K562 (cell line): ENCODE measurements at regions not wholly inside any gene's neighbourhood (a gene's known extent, or its start where the extent isn't known, plus 50 kb on each side); places are given as distances from the start of the nearest gene placed in this dataset.

ENCODE experiments used
- ATAC-seq: fragments of 200-7000 bp; cut with Tn5 transposase; 3 replicates; pipeline ENCODE4 v1.9.1; 2020; ENCODE audit warnings: moderate library complexity
- BruUV-seq: library from RNA; stranded (reverse); fragments of 400-500 nt; replicated peaks from 2 replicates; lab custom pipeline; 2021; lab: Mats Ljungman, UMichigan
- CTCF ChIA-PET: fragments of 300-600 bp; formaldehyde crosslinking; extraction: SDS; loops from one replicate; lab custom pipeline; 2021; ENCODE audit warnings: low intra/inter-chr PET ratio; lab: Yijun Ruan, JAX
- POLR2A ChIA-PET: fragments of 300-600, 350-650 bp; sonication (Branson Sonifier 250); formaldehyde crosslinking; extraction: SDS; loops from one replicate; lab custom pipeline; 2021; ENCODE audit warnings: antibody characterized with exemption, inconsistent platforms; lab: Yijun Ruan, JAX
- DNase-seq, 4 experiments: peaks; one replicate each; pipeline versions ENCODE4 v3.0.0 to v3.0.0-alpha.2; 2011 to 2018; ENCODE audit warnings: low spot score in 3 of 4, mixed read lengths in 3 of 4; ENCODE audit errors: extremely low read depth in 1 of 4
- FAIRE-seq: peaks from 2 replicates; lab custom pipeline; 2011; peaks lifted over from hg19 to GRCh38; lab: Jason Lieb, UNC
- H2AFZ ChIP-seq: 2 replicates; pipeline ENCODE4 v1.6.0; 2011; ENCODE audit warnings: low read depth, low read length, control low read depth, inconsistent platforms
- H3K27ac ChIP-seq: fragments of 200-600 bp; 3 replicates; pipeline ENCODE4 v1.8.0; 2011; ENCODE audit warnings: low read depth, mild to moderate bottlenecking, control low read depth, inconsistent platforms, low read length, moderate library complexity, mixed read lengths; ENCODE audit errors: extremely low read depth
- H3K27me3 ChIP-seq, 2 experiments: fragments of 300-600 bp in 1 of 2; 2 replicates in 1 of 2; 3 replicates in 1 of 2; pipeline versions ENCODE4 v1.6.0 to v1.8.0; 2011; ENCODE audit warnings: inconsistent platforms in 2 of 2, low read length in 2 of 2, mild to moderate bottlenecking in 1 of 2, mixed read lengths in 1 of 2, moderate library complexity in 1 of 2; ENCODE audit not compliant: control insufficient read depth in 2 of 2, insufficient read depth in 2 of 2
- H3K36me3 ChIP-seq: fragments of 300-600 bp; 3 replicates; pipeline ENCODE4 v1.8.0; 2011; ENCODE audit warnings: mild to moderate bottlenecking, low read length, inconsistent platforms; ENCODE audit not compliant: control insufficient read depth, insufficient read depth
- H3K4me1 ChIP-seq, 2 experiments: fragments of 200-600 bp in 1 of 2; replicated peaks in 1 of 2; 2 replicates in 1 of 2; 3 replicates in 1 of 2; pipeline versions ENCODE4 v1.5.1 to v1.8.0; 2011; ENCODE audit warnings: inconsistent platforms in 2 of 2, low read length in 2 of 2, mild to moderate bottlenecking in 1 of 2, mixed read lengths in 1 of 2, moderate library complexity in 1 of 2; ENCODE audit not compliant: control insufficient read depth in 2 of 2, insufficient read depth in 2 of 2
- H3K4me2 ChIP-seq: 2 replicates; pipeline ENCODE4 v1.6.1; 2011; ENCODE audit warnings: low read length, control low read depth, inconsistent platforms, mixed read lengths; ENCODE audit not compliant: insufficient read depth
- H3K4me3 ChIP-seq: fragments of 200-600 bp; sonication (generic), shearing (Covaris generic); 2 replicates; pipeline ENCODE4 v1.5.1; 2016; ENCODE audit warnings: control low read depth, inconsistent platforms
- H3K79me2 ChIP-seq: fragments of 200-600 bp; 3 replicates; pipeline ENCODE4 v1.8.0; 2011; ENCODE audit warnings: low read length, inconsistent platforms; ENCODE audit not compliant: control insufficient read depth, insufficient read depth
- H3K9ac ChIP-seq, 2 experiments: 2 replicates each; pipeline versions ENCODE4 v1.6.0 to v1.6.1; 2011; ENCODE audit warnings: low read depth in 2 of 2, low read length in 2 of 2, control low read depth in 1 of 2, inconsistent platforms in 1 of 2, mild to moderate bottlenecking in 1 of 2, mixed read lengths in 1 of 2; ENCODE audit not compliant: insufficient read depth in 1 of 2
- H3K9me1 ChIP-seq: one replicate; pipeline ENCODE4 v1.6.0; 2011; ENCODE audit warnings: inconsistent platforms, mild to moderate bottlenecking, low read length, moderate library complexity; ENCODE audit not compliant: control insufficient read depth, insufficient read depth
- H3K9me3 ChIP-seq: replicated peaks from 2 replicates; pipeline ENCODE4 v1.5.1; 2011; ENCODE audit warnings: low read depth, low read length, inconsistent platforms; ENCODE audit not compliant: control insufficient read depth, insufficient read depth
- H4K20me1 ChIP-seq: replicated peaks from 2 replicates; pipeline ENCODE4 v1.6.1; 2011; ENCODE audit warnings: low read length, inconsistent platforms, mixed read lengths; ENCODE audit not compliant: control insufficient read depth, insufficient read depth
- ATF1 ChIP-seq, 2 experiments: fragments of 450-650 bp in 1 of 2; IDR thresholded peaks; 2 replicates each; pipeline ENCODE4 v1.6.1; 2016; ENCODE audit warnings: missing compliant biosample characterization in 1 of 2, missing genetic modification characterization in 1 of 2
- CEBPB ChIP-seq: fragments of 450-650 bp; IDR thresholded peaks from 2 replicates; pipeline ENCODE4 v1.6.1; 2016; ENCODE audit warnings: missing genetic modification characterization, missing compliant biosample characterization
- HCFC1 ChIP-seq: IDR thresholded peaks from 2 replicates; pipeline ENCODE4 v1.6.1; 2012; ENCODE audit warnings: low read depth, low read length, improper control_type of control experiment
- HEY1 ChIP-seq: fragments of 250-450 bp; sonication (Bioruptor Pico); IDR thresholded peaks from 2 replicates; pipeline ENCODE4 v1.5.0; 2020; ENCODE audit warnings: mild to moderate bottlenecking, moderate library complexity, borderline replicate concordance
- ILK ChIP-seq: fragments of 450-650 bp; IDR thresholded peaks from 2 replicates; pipeline ENCODE4 v1.6.1; 2016; ENCODE audit warnings: missing genetic modification characterization, low read depth, mild to moderate bottlenecking, missing compliant biosample characterization, moderate library complexity, borderline replicate concordance
- ZNF175 ChIP-seq: fragments of 200-800 bp; sonication (Bioruptor generic); IDR thresholded peaks from 2 replicates; pipeline ENCODE4 v1.6.1; 2016; ENCODE audit warnings: low read depth, mild to moderate bottlenecking, missing genetic modification characterization, missing compliant biosample characterization
- ZNF444 ChIP-seq: fragments of 250-450 bp; sonication (Bioruptor Pico); IDR thresholded peaks from 2 replicates; pipeline ENCODE4 v1.4.0; 2020; ENCODE audit warnings: mild to moderate bottlenecking, moderate library complexity
- ZZZ3 ChIP-seq: fragments of 450-650 bp; IDR thresholded peaks from 2 replicates; pipeline ENCODE4 v1.6.1; 2016; ENCODE audit warnings: antibody characterized with exemption, mild to moderate bottlenecking, moderate library complexity
- WGBS: fragments of 100-300 bp; shearing (Covaris generic); methylation state at CpG from one replicate; pipeline ENCODE4 v1.1.6; 2016; ENCODE audit warnings: low coverage, mixed read lengths; ENCODE audit not compliant: insufficient coverage; ENCODE audit errors: missing lambda C conversion rate; 5-methylcytosine and 5-hydroxymethylcytosine counted together
- in situ Hi-C: fragments of 300-500 bp; cut with MboI; formaldehyde crosslinking; loops from 4 replicates; pipeline ENCODE4 v1.15.0; 2018; ENCODE audit warnings: inconsistent platforms, mixed read lengths
- intact Hi-C: fragments of 100-400 bp; cut with micrococcal nuclease; formaldehyde crosslinking; loops from 2 replicates; pipeline ENCODE4 v1.14.2; 2022
- TF ChIP-seq, protein P1 (sequence below): fragments of 450-650 bp; formaldehyde crosslinking; IDR thresholded peaks from 2 replicates; pipeline ENCODE4 v1.4.0; 2022; ENCODE audit warnings: mild to moderate bottlenecking, moderate library complexity
- TF ChIP-seq, protein P2 (sequence below): conservative IDR thresholded peaks from 2 replicates; pipeline ENCODE4 v1.6.1; 2011; ENCODE audit warnings: low read depth, mild to moderate bottlenecking, low read length; ENCODE audit not compliant: control insufficient read depth
- TF ChIP-seq, protein P3 (sequence below): fragments of 250-450 bp; sonication (Bioruptor Pico); IDR thresholded peaks from 2 replicates; pipeline ENCODE4 v1.5.0; 2021; ENCODE audit warnings: mild to moderate bottlenecking, borderline replicate concordance
- TF ChIP-seq, protein P4 (sequence below): fragments of 250-450 bp; sonication (Bioruptor Pico); IDR thresholded peaks from 2 replicates; pipeline ENCODE4 v1.4.0; 2020; ENCODE audit warnings: mild to moderate bottlenecking, moderate library complexity
- TF ChIP-seq, protein P5 (sequence below), 2 experiments: fragments of 450-650 bp in 1 of 2; sonication (generic) in 1 of 2; formaldehyde crosslinking; conservative IDR thresholded peaks; 2 replicates each; pipeline versions ENCODE4 v1.4.0 to v1.8.1; 2020 to 2022; ENCODE audit warnings: mild to moderate bottlenecking in 1 of 2, missing genetic modification reagents in 1 of 2

DNA sequence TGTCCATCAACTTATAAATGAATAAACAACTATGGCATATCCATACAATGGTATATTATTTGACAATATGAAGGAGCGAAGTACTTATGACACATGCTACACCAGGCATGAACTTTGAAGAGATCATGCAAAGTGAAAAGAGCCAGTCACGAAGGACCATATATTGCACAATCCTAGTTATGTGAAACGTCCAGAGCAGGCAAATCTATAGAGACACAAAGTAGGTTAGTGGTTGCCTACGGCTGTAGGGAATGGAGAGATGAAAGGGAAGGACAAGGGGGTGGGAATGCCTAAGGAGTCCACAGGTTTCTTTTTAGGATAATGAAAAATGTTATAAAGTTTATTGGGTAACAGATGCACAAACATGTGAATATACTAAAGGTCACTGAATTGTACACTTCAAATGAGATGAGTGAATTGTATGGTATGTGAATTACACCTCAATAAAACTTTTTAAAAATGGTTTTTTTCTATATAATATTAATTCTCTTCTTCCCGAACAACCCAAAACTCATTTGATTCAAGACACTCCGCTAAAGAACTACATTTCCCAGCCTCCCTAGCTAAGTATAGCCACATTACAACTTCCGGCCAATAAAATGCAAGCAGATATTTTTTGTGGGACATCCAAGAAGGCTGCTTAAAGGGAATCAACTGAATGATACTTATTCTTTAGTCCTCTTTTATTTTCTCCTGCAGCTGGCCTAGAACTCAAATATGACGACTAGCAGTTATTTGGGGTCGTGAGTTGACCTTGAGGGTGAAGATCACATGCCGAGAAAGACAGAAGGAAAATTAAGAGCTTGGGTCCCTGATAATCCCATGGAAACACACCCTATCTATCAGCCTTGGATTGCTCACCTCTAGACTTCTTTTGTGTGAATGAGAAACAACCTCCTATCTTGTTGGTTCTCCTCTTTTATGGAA, 187.2 kb downstream of the TTC8 start:
- Histone ChIP-seq H2AFZ (peak overlapping the region; percentile 69), H3K4me3 (no peak overlapping the region), H4K20me1 (no peaks in the 10 kb centered on the region), H3K9me1 (no peaks in the 10 kb centered on the region), H3K36me3 (no peaks in the 10 kb centered on the region), H3K27ac (no peak overlapping the region), H3K9me3 (no peaks in the 10 kb centered on the region), H3K27me3 (no peaks in the 10 kb centered on the region), H3K4me2 (peak overlapping the region; percentile 58), H3K79me2 (no peaks in the 10 kb centered on the region), H3K4me1 (no peaks in the 10 kb centered on the region), H3K9ac (no peak overlapping the region)
- DNase-seq (peak in 1 of 4 experiments; percentile 7), FAIRE-seq (no peak), ATAC-seq (peak; percentile 77)
- 3% methylated on average over 9 of the region's 10 CpGs for WGBS
- intact Hi-C loops (loop anchor here (5.0 kb wide), 3 partner anchors 144 to 449 kb away; partner anchors contain the start of genes EML5 and ZC3H14), in situ Hi-C loops (loop anchor here (25.0 kb wide), 2 partner anchors 349 to 524 kb away; no protein-coding TSS in a partner anchor)
- ChIA-PET POLR2A (interaction anchor here (0.6 kb wide), 2 partner anchors 415 to 1065 kb away, joined by 3 read pairs; no protein-coding TSS in a partner anchor), CTCF (no interaction called here)
- no TSS peak for BruUV-seq
- TF ChIP-seq, protein P1, sequence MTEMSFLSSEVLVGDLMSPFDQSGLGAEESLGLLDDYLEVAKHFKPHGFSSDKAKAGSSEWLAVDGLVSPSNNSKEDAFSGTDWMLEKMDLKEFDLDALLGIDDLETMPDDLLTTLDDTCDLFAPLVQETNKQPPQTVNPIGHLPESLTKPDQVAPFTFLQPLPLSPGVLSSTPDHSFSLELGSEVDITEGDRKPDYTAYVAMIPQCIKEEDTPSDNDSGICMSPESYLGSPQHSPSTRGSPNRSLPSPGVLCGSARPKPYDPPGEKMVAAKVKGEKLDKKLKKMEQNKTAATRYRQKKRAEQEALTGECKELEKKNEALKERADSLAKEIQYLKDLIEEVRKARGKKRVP (CRISPR knock-in tag) = no peak
- TF ChIP-seq HEY1 (CRISPR knock-in tag) (no peak), ZNF444 (CRISPR knock-in tag) (no peak), ILK (tag) (no peak), ZZZ3 (no peak), HCFC1 (peak; percentile 76), ATF1 (CRISPR knock-in tag; IDR thresholded peaks at IDR 0.05) (no peak), ATF1 (tag; IDR thresholded peaks at IDR 0.05) (peak; percentile 72), ZNF175 (CRISPR knock-in tag) (no peak), CEBPB (tag) (peak; percentile 94)
- TF ChIP-seq, protein P2, sequence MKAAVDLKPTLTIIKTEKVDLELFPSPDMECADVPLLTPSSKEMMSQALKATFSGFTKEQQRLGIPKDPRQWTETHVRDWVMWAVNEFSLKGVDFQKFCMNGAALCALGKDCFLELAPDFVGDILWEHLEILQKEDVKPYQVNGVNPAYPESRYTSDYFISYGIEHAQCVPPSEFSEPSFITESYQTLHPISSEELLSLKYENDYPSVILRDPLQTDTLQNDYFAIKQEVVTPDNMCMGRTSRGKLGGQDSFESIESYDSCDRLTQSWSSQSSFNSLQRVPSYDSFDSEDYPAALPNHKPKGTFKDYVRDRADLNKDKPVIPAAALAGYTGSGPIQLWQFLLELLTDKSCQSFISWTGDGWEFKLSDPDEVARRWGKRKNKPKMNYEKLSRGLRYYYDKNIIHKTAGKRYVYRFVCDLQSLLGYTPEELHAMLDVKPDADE = no peak
- TF ChIP-seq, protein P3, sequence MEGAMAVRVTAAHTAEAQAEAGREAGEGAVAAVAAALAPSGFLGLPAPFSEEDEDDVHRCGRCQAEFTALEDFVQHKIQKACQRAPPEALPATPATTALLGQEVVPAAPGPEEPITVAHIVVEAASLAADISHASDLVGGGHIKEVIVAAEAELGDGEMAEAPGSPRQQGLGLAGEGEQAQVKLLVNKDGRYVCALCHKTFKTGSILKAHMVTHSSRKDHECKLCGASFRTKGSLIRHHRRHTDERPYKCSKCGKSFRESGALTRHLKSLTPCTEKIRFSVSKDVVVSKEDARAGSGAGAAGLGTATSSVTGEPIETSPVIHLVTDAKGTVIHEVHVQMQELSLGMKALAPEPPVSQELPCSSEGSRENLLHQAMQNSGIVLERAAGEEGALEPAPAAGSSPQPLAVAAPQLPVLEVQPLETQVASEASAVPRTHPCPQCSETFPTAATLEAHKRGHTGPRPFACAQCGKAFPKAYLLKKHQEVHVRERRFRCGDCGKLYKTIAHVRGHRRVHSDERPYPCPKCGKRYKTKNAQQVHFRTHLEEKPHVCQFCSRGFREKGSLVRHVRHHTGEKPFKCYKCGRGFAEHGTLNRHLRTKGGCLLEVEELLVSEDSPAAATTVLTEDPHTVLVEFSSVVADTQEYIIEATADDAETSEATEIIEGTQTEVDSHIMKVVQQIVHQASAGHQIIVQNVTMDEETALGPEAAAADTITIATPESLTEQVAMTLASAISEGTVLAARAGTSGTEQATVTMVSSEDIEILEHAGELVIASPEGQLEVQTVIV (CRISPR knock-in tag) = no peak
- TF ChIP-seq, protein P4, sequence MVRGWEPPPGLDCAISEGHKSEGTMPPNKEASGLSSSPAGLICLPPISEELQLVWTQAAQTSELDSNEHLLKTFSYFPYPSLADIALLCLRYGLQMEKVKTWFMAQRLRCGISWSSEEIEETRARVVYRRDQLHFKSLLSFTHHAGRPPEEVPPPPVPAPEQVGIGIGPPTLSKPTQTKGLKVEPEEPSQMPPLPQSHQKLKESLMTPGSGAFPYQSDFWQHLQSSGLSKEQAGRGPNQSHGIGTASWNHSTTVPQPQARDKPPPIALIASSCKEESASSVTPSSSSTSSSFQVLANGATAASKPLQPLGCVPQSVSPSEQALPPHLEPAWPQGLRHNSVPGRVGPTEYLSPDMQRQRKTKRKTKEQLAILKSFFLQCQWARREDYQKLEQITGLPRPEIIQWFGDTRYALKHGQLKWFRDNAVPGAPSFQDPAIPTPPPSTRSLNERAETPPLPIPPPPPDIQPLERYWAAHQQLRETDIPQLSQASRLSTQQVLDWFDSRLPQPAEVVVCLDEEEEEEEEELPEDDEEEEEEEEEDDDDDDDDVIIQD = no peak
- TF ChIP-seq, protein P5, sequence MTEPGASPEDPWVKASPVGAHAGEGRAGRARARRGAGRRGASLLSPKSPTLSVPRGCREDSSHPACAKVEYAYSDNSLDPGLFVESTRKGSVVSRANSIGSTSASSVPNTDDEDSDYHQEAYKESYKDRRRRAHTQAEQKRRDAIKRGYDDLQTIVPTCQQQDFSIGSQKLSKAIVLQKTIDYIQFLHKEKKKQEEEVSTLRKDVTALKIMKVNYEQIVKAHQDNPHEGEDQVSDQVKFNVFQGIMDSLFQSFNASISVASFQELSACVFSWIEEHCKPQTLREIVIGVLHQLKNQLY (CRISPR knock-in tag; conservative IDR thresholded peaks at IDR 0.05) = no peak
